Hepatocyte (in vitro differentiated cells): ENCODE measurements at regions not wholly inside any gene's neighbourhood (a gene's known extent, or its start where the extent isn't known, plus 50 kb on each side); places are given as distances from the start of the nearest gene placed in this dataset.

Source experiments
- CTCF ChIP-seq: fragments of 200-600 bp; sonication (generic); IDR thresholded peaks from 2 replicates; pipeline ENCODE4 v1.5.1; 2016; ENCODE audit warnings: antibody characterized with exemption, mild to moderate bottlenecking; ENCODE audit not compliant: poor library complexity
- EZH2 ChIP-seq: fragments of 200-600 bp; sonication (generic); IDR thresholded peaks from 2 replicates; pipeline ENCODE4 v1.6.1; 2016; ENCODE audit warnings: antibody characterized with exemption, mild to moderate bottlenecking, borderline replicate concordance

DNA sequence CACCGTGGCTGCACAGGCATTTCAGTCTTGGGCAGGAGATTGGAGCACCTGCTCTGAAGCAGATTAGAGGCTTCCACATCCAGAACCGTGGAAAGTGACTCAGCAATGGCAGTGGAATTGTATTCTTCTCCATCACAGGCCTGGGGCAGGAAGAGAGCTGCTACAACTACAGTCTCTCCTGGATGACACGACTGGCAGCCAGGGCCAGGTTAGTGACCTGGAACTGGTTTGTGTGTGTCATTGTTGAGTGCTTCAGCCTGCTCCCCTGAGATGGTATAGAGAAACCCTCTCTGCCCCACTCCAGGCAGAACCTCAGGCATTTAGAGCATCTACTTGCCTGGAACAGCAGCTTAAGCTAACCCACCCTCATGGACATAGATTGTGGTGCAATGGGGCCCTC is 596.5 kb upstream of the INTU start:
- TF ChIP-seq CTCF (no peak), EZH2 (no peak)
